IPS DF 6.9 (cell line): ENCODE measurements at regions not wholly inside any gene's neighbourhood (a gene's known extent, or its start where the extent isn't known, plus 50 kb on each side); places are given as distances from the start of the nearest gene placed in this dataset.
A peak's percentile ranks its signal among the peaks of the same experiment; 100 is the strongest.

Source experiments
- DNase-seq: peaks from one replicate; pipeline ENCODE4 v3.0.0-alpha.2; 2013; ENCODE audit warnings: low read depth, low spot score
- H3K27ac ChIP-seq: one replicate; pipeline ENCODE4 v1.5.1; 2013; ENCODE audit warnings: low read length, control low read depth
- H3K27me3 ChIP-seq: 2 replicates; pipeline ENCODE4 v1.6.1; 2013; ENCODE audit warnings: mild to moderate bottlenecking, low read length; ENCODE audit not compliant: control insufficient read depth, insufficient read depth
- H3K36me3 ChIP-seq: 2 replicates; pipeline ENCODE4 v1.6.1; 2013; ENCODE audit warnings: low read length; ENCODE audit not compliant: control insufficient read depth, insufficient read depth
- H3K4me1 ChIP-seq: 2 replicates; pipeline ENCODE4 v1.6.1; 2013; ENCODE audit warnings: low read length; ENCODE audit not compliant: control insufficient read depth, insufficient read depth
- H3K4me3 ChIP-seq: 2 replicates; pipeline ENCODE4 v1.5.1; 2013; ENCODE audit warnings: mild to moderate bottlenecking, low read length
- H3K9me3 ChIP-seq: 2 replicates; pipeline ENCODE4 v1.6.1; 2013; ENCODE audit warnings: low read length, inconsistent platforms; ENCODE audit not compliant: control insufficient read depth, insufficient read depth
- WGBS: extraction: QIAGEN DNeasy Blood & Tissue Kit; methylation state at CpG from one replicate; pipeline ENCODE4 v1.1.7; 2013; ENCODE audit warnings: mixed read lengths, missing lambda C conversion rate; ENCODE audit not compliant: insufficient read length, insufficient coverage; 5-methylcytosine and 5-hydroxymethylcytosine counted together

- no peak for DNase-seq
Measured at GRCh38 chr2:128394007-128394730, 75.5 kb upstream of the HS6ST1 start.

DNA sequence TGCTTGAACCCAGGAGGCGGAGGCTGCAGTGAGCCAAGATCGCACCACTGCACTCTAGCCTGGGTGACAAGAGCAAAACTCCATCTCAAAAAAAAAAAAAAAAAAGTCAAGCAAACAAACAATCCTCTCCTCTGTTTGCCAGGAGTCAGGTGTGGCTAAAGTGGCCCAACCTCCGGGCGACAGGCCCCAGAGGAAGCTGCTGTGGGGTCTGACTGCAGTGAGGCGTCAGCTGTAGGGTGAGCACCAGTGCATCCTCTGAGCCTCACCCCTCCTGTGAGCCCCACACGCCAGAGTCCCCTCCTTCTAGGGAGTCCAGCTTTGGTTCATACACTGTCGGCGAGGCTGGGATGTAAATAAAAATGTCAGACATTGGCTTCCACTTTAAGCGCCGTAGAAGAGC lies 76.5 kb upstream of the HS6ST1 start:
- peaks cover 3% of the 10 kb centered on the region for H3K4me1 ChIP-seq
- H3K27me3 ChIP-seq, result no peaks in the 10 kb centered on the region
- no peak for DNase-seq
- no peak overlapping the region for H3K27ac ChIP-seq
- WGBS, result no CpG with 5 or more reads among the region's 10 CpGs
- no peaks in the 10 kb centered on the region for H3K9me3 ChIP-seq
- H3K36me3 ChIP-seq, result no peaks in the 10 kb centered on the region
- no peak overlapping the region for H3K4me3 ChIP-seq

More at GRCh38 chr2:128394007-128394730, 75.5 kb upstream of the HS6ST1 start:
- no peaks in the 10 kb centered on the region for H3K9me3 ChIP-seq
- peaks cover 6% of the 10 kb centered on the region for H3K4me1 ChIP-seq
- H3K27me3 ChIP-seq, result no peaks in the 10 kb centered on the region
- WGBS, result no CpG with 5 or more reads among the region's 11 CpGs
- no peaks in the 10 kb centered on the region for H3K36me3 ChIP-seq
- H3K4me3 ChIP-seq, result no peak overlapping the region
- H3K27ac ChIP-seq, result no peak overlapping the region

GRCh38 chr2:128395640-128396499 lies 77.2 kb upstream of the HS6ST1 start:
- no peaks in the 10 kb centered on the region for H3K27me3 ChIP-seq
- H3K4me1 ChIP-seq, result peaks cover 3% of the 10 kb centered on the region
- H3K4me3 ChIP-seq, result no peak overlapping the region
- H3K36me3 ChIP-seq, result no peaks in the 10 kb centered on the region
- no CpG with 5 or more reads among the region's 15 CpGs for WGBS
- no peaks in the 10 kb centered on the region for H3K9me3 ChIP-seq
- H3K27ac ChIP-seq, result no peak overlapping the region
- no peak for DNase-seq

DNA sequence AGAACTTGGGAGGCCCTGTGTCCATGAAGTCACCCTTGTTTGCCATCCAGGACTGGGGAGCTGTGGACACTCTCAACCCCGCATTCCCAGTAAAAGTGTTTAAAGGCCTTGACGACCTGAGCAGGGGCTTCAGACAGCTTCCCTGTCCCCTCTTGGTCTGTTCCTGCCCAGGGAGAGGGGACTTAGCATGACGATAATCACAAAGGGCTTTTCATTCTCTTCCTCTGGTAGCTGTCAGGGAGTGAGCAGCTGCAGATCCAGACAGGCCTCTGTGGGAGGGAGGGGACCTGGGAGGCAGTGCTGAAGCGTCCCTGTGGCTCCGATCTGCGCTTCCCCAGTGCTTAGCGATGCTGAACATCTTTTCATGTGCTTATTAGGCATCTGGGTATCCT lies 77.8 kb upstream of the HS6ST1 start:
- WGBS, result no CpG with 5 or more reads among the region's 7 CpGs
- Histone ChIP-seq H3K27me3 (no peaks in the 10 kb centered on the region), H3K9me3 (no peaks in the 10 kb centered on the region), H3K27ac (no peak overlapping the region), H3K4me1 (peaks cover 3% of the 10 kb centered on the region), H3K36me3 (no peaks in the 10 kb centered on the region), H3K4me3 (no peak overlapping the region)
- DNase-seq, result peak; percentile 37

GRCh38 chr2:128396946-128397345 lies 78.3 kb upstream of the HS6ST1 start:
- Histone ChIP-seq H3K27ac (no peak overlapping the region), H3K9me3 (no peaks in the 10 kb centered on the region), H3K4me1 (peaks cover 3% of the 10 kb centered on the region), H3K27me3 (no peaks in the 10 kb centered on the region), H3K36me3 (no peaks in the 10 kb centered on the region), H3K4me3 (no peak overlapping the region)
- no peak for DNase-seq
- WGBS, result no CpG with 5 or more reads among the region's 2 CpGs

- no CpG with 5 or more reads among the region's 2 CpGs for WGBS
- Histone ChIP-seq H3K4me3 (no peak overlapping the region), H3K4me1 (peaks cover 3% of the 10 kb centered on the region), H3K9me3 (no peaks in the 10 kb centered on the region), H3K27me3 (no peaks in the 10 kb centered on the region), H3K36me3 (no peaks in the 10 kb centered on the region), H3K27ac (no peak overlapping the region)
- no peak for DNase-seq
Measured at GRCh38 chr2:128399256-128399655, 80.6 kb upstream of the HS6ST1 start.

DNA sequence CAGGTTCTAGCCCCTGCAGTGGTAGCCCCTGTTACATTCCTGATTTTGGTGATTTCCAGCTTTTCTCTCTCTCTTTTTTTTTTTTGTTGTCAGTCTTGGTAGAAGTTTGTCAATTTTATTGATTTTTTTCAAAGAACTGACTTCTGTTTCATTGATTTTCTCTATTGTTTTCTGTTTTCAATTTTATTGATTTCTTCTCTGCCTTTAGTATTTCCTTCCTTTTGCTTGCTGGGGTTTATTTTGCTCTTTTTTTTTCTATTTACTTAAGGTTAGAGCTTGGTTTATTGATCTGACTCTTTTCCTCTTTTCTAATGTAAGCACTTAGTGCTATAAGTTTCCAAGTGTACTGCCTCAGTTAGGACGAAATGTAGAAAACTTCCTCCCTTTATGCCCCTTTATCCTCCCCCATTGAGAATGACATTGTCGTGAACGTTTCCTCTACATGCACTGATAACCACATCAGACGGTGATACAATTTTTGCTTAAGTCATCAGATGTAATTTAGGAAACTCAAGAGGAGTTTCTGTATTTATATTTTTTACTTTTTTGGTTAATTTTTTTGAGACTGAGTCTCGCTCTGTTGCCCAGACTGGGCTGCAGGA lies 81.1 kb upstream of the HS6ST1 start:
- no peaks in the 10 kb centered on the region for H3K36me3 ChIP-seq

DNA sequence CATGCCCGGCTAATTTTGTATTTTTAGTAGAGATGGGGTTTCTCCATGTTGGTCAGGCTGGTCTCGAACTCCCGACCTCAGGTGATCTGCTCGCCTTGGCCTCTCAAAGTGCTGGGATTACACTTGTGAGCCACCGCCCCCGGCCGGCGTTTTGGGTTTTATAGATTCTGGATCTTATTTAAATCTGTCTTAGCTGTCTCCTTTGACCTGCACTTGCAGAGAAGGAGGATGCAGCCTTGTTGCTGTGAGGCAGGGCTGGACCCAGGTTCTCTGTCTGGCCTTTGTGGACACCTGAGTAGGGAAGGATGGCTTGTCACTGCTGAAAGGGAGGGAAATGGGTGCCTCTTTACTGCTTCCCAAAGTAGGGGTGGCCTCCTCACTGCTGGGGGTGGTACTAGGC lies 83.0 kb upstream of the HS6ST1 start:
- Histone ChIP-seq H3K4me3 (no peak overlapping the region), H3K4me1 (peaks cover 2% of the 10 kb centered on the region; the same call in 1 of the 2 replicates), H3K27me3 (no peaks in the 10 kb centered on the region), H3K9me3 (no peaks in the 10 kb centered on the region), H3K27ac (no peak overlapping the region), H3K36me3 (no peaks in the 10 kb centered on the region)
- no peak for DNase-seq
- no CpG with 5 or more reads among the region's 8 CpGs for WGBS

More for the DNA sequence above, 81.1 kb upstream of the HS6ST1 start:
- Histone ChIP-seq H3K9me3 (no peaks in the 10 kb centered on the region), H3K27me3 (no peaks in the 10 kb centered on the region), H3K27ac (no peak overlapping the region), H3K4me1 (peaks cover 3% of the 10 kb centered on the region), H3K4me3 (no peak overlapping the region)
- no CpG with 5 or more reads among the region's 5 CpGs for WGBS
- no peak for DNase-seq

DNA sequence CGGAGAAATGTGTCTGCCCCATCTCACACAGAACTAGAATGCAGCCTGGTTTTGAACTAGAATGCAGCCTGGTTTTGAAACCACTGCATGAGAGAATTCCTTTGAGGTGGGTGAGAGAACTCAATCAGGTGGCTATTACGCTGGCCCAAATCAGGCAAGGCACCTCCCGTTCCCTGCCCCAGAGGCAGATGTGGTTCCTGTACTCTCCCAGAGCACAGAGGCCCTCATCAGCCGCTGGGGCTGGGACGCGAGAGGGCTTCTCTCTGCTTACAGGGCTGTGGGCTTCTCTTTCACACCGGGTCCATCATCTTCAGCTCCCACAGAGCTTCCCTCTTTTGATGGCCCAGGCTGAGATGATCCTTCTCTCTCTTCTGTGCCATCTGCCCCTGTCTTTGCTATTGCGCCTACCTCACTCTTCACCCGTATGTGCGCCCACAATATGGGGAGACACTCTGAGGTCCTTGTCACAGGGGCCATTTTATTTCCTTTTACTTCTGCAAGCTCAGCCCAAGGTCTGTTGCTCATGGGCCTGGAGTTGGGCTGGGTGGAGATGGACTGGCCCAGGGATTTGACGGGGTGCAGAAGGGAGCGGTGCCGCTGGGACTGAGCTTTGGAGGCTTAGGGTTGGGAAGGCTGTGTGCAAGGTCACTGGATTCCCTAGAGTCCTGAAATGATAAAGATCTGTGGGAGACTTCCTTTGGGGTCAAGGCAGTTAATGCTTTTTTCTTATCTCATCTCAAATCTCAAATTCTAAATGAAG lies 84.4 kb upstream of the HS6ST1 start:
- Histone ChIP-seq H3K4me3 (no peak overlapping the region), H3K4me1 (peaks cover 4% of the 10 kb centered on the region), H3K9me3 (no peaks in the 10 kb centered on the region), H3K27ac (no peak overlapping the region), H3K36me3 (no peaks in the 10 kb centered on the region), H3K27me3 (no peaks in the 10 kb centered on the region)
- DNase-seq, result no peak
- WGBS, result no CpG with 5 or more reads among the region's 13 CpGs
